ENCODE measurements at regions not wholly inside any gene's neighbourhood (a gene's known extent, or its start where the extent isn't known, plus 50 kb on each side); places are given as distances from the start of the nearest gene placed in this dataset.
A peak's percentile ranks its signal among the peaks of the same experiment; 100 is the strongest.

DNA sequence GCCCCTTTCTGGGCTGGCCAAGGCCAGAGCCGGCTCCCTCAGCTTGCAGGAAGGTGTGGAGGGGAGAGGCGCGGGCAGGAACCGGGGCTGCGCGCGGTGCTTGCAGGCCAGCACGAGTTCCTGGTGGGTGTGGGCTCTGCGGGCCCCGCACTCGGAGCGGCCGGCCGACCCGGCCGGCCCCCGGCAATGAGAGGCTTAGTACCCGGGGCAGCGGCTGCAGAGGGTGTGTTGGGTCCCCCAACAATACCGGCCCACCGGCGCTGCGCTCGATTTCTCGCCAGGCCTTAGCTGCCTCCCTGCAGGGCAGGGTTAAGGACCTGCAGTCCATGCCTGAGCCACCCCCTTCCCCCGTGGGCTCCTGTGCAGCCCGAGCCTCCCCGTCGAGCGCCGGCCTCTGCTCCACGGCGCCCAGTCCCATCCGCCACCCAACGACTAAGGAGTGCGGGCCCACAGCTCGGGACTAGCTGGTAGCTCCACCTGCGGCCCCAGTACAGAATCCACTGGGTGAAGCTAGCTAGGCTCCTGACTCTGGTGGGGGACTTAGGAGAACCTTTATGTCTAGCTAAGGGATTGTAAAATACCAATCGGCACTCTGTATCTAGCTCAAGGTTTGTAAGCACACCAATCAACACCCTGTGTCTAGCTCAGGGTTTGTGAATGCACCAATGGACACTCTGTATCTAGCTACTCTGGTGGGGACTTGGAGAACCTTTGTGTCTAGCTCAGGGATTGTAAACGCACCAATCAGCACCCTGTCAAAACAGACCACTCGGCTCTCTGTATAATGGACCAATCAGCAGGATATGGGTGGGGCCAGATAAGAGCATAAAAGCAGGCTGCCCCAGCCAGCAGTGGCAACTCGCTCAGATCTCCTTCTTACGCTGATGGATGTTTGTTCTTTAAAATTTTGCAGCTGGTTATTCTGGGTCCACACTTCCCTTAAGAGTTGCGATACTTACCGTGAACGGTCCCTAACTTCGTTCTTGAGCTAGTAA is 167.4 kb upstream of the RREB1 start:
- TF ChIP-seq, protein P1, sequence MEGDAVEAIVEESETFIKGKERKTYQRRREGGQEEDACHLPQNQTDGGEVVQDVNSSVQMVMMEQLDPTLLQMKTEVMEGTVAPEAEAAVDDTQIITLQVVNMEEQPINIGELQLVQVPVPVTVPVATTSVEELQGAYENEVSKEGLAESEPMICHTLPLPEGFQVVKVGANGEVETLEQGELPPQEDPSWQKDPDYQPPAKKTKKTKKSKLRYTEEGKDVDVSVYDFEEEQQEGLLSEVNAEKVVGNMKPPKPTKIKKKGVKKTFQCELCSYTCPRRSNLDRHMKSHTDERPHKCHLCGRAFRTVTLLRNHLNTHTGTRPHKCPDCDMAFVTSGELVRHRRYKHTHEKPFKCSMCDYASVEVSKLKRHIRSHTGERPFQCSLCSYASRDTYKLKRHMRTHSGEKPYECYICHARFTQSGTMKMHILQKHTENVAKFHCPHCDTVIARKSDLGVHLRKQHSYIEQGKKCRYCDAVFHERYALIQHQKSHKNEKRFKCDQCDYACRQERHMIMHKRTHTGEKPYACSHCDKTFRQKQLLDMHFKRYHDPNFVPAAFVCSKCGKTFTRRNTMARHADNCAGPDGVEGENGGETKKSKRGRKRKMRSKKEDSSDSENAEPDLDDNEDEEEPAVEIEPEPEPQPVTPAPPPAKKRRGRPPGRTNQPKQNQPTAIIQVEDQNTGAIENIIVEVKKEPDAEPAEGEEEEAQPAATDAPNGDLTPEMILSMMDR (IDR thresholded peaks at IDR 0.05; ENCODE audit: insufficient read depth, low read depth, low read length), result no peak
- no peak for DNase-seq (ENCODE audit: low read depth)
- no peak overlapping the region for H3K4me3 ChIP-seq (ENCODE audit: low read depth, low read length)

DNA sequence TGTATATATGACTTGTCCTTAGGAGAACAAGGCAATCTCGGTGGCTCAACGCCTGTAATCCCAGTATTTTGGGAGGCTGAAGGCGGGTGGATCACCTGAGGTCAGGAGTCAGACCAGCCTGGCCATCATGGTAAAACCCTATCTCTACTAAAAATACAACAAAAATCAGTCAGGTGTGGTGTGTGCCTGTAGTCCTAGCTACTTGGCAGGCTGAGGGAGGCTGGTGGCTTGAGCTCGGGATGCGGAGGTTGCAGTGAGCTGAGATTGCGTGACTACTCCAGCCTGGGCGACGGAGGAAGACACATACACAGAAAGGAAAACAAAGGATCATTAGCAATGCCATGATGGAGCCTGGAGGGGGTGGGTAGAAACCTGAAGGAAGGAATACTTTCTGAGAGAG is 166.6 kb upstream of the RREB1 start:
- TF ChIP-seq, protein P1 (IDR thresholded peaks at IDR 0.05; ENCODE audit: insufficient read depth, low read depth, low read length), result no peak
- no peak overlapping the region for H3K4me3 ChIP-seq (ENCODE audit: low read depth, low read length)
- no peak for DNase-seq (ENCODE audit: low read depth)

DNA sequence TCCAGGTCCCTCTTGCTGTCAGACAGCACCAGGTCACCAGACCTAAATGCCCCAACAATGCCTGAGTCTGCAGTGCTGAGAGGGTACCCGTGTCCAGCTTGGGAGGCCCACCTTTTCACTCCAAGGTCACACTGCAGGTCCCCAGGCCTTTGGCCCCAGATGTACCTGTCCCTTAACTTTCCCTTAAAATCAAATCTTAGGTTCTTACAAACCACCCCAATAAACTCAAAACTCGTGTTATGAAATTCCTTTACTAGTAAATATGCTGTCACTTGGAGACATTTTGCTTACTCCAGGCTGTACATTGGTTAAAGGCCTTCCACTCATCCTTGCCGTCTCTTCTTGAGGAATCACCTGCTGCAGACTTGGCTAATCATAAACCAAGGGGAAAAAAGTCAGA is 165.7 kb upstream of the RREB1 start:
- H3K4me3 ChIP-seq (ENCODE audit: low read depth, low read length), result no peak overlapping the region
- DNase-seq (ENCODE audit: low read depth), result no peak
- TF ChIP-seq, protein P1 (IDR thresholded peaks at IDR 0.05; ENCODE audit: insufficient read depth, low read depth, low read length), result no peak

DNA sequence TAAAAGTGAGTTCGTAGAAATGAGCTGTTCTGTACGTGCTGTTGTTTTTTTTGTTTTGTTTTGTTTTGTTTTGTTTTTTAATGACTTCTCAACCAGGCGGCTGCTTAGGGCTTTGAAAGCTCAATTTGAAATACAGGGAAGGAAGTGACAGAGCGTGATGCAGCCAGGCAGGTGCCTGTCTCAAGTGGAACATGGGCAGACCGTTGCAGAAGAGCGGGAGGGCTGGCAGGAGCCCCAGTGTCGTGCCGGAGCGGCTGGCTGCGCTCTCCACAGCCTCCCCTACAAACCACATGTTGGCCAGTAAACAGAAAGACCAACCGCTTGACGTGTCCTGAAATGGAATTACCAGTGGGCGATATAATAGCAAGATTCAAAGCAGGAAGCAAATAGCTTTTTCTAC is 164.9 kb upstream of the RREB1 start:
- TF ChIP-seq, protein P1 (IDR thresholded peaks at IDR 0.05; ENCODE audit: insufficient read depth, low read depth, low read length), result no peak
- DNase-seq (ENCODE audit: low read depth), result no peak
- H3K4me3 ChIP-seq (ENCODE audit: low read depth, low read length), result no peak overlapping the region

DNA sequence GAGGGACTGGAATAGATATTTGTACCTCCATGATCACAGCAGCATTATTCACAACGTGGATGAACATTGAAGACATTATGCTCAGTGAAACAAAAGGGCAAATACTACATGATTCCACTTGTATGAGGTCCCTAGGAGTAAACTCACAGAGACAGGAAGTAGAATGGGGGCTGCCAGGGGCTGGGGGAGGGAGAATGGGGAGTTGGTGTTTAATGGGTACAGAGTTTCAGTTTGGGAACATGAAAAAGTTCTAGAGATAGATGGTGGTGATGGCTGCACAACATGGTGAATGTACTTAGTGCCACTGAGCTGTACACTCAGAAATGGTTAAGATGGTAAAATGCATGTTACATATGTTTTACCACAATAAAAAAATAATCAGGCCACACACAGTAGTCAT is 164.3 kb upstream of the RREB1 start:
- DNase-seq (ENCODE audit: low read depth), result no peak
- TF ChIP-seq, protein P1 (IDR thresholded peaks at IDR 0.05; ENCODE audit: insufficient read depth, low read depth, low read length), result no peak
- no peak overlapping the region for H3K4me3 ChIP-seq (ENCODE audit: low read depth, low read length)

DNA sequence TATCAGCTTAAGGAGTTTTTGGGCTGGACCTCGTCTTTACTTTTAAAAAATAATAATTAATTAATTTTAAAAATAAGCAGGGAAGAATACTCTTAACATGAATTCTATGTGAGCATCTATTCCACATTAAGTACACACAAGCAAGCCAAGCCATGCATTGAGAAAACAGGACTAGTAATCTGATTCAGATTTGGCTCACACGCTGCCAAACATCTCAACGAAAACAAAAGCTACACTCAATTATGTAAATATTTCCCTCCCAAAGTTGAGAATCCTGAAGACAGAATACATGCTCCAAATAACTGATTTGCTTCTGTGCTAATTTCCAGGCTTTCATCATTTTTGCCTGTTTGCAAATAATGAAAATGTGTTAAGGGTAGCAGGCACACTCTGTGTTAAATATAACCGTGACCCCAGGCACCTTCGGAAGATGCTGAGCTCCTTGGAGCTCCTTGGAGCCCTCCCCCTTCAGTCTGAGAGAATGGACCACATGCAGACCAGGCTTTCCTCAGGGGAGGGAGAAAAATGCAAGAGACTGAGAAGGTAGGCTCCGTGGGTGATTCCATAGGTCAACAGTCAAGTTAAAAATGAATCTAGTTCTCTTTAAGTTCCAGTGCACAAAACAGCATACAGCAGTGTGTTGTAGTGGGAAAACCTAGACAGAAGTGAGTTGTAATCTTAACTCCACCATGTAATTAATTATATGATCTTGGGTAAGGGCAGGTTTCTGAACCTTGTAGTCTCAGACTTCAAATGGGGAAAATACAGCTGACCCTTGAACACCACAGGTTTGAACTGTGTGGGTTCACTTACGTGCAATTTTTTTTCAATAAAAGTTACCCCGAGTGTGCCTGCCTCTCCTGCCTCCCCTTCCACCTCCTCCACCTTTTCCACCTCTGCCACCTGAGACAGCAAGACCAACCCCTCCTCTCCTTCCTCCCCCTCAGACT is 161.3 kb upstream of the RREB1 start:
- no peak overlapping the region for H3K4me3 ChIP-seq (ENCODE audit: low read depth, low read length)
- TF ChIP-seq, protein P1 (IDR thresholded peaks at IDR 0.05; ENCODE audit: insufficient read depth, low read depth, low read length), result no peak
- DNase-seq (ENCODE audit: low read depth), result peak; percentile 13

Data from fibroblast of villous mesenchyme (primary cell).